PC-9 (cell line): ENCODE measurements at regions not wholly inside any gene's neighbourhood (a gene's known extent, or its start where the extent isn't known, plus 50 kb on each side); places are given as distances from the start of the nearest gene placed in this dataset.

Source experiments
- BruUV-seq: library from RNA; stranded (reverse); fragments of 400-500 nt; replicated peaks from 2 replicates; lab custom pipeline; 2021; lab: Mats Ljungman, UMichigan
- CTCF ChIA-PET: fragments of 300-600 bp; sonication (Branson Sonifier 250); formaldehyde crosslinking; loops from one replicate; lab custom pipeline; 2022; ENCODE audit warnings: antibody characterized with exemption; lab: Charles Lee
- POLR2A ChIA-PET: fragments of 300-600 bp; sonication (Branson Sonifier 250); formaldehyde crosslinking; loops from one replicate; lab custom pipeline; 2022; ENCODE audit warnings: antibody characterized with exemption; ENCODE audit not compliant: unreplicated experiment; lab: Charles Lee
- DNase-seq, 2 experiments: peaks; one replicate each; pipeline versions ENCODE4 v3.0.0 to v3.0.0-alpha.2; 2015 to 2022; ENCODE audit warnings: mixed read lengths in 1 of 2
- H2AFZ ChIP-seq: fragments of 200-600 bp; sonication (generic); 2 replicates; pipeline ENCODE4 v1.8.1; 2017; ENCODE audit warnings: antibody characterized with exemption
- H3F3A ChIP-seq: fragments of 200-600 bp; sonication (generic); 2 replicates; pipeline ENCODE4 v1.8.1; 2017; ENCODE audit warnings: antibody characterized with exemption, mild to moderate bottlenecking, low read depth; ENCODE audit not compliant: insufficient read depth
- H3K27ac ChIP-seq: fragments of 200-600 bp; sonication (generic); 2 replicates; pipeline ENCODE4 v1.6.1; 2016; ENCODE audit warnings: mixed run types
- H3K27me3 ChIP-seq: fragments of 200-600 bp; sonication (generic); 2 replicates; pipeline ENCODE4 v1.6.1; 2016; ENCODE audit warnings: low read depth, mixed run types; ENCODE audit not compliant: insufficient read depth
- H3K36me3 ChIP-seq: fragments of 200-600 bp; sonication (generic); 2 replicates; pipeline ENCODE4 v1.6.1; 2016; ENCODE audit warnings: low read depth, mixed run types
- H3K4me1 ChIP-seq: fragments of 200-600 bp; sonication (generic); replicated peaks from 2 replicates; pipeline ENCODE4 v1.6.1; 2016; ENCODE audit warnings: mixed run types; ENCODE audit not compliant: insufficient read depth
- H3K4me2 ChIP-seq: fragments of 200-600 bp; sonication (generic); 2 replicates; pipeline ENCODE4 v1.6.1; 2017; ENCODE audit warnings: mixed run types
- H3K4me3 ChIP-seq: fragments of 200-600 bp; sonication (generic); 2 replicates; pipeline ENCODE4 v1.6.1; 2016; ENCODE audit warnings: mixed run types
- H3K79me2 ChIP-seq: fragments of 200-600 bp; sonication (generic); 2 replicates; pipeline ENCODE4 v1.6.1; 2017; ENCODE audit warnings: low read depth, mixed run types
- H3K9me2 ChIP-seq: fragments of 200-600 bp; sonication (generic); 2 replicates; pipeline ENCODE4 v1.8.1; 2017; ENCODE audit warnings: mild to moderate bottlenecking; ENCODE audit not compliant: insufficient read depth
- H3K9me3 ChIP-seq: fragments of 200-600 bp; sonication (generic); 2 replicates; pipeline ENCODE4 v1.8.1; 2016; ENCODE audit warnings: low read depth; ENCODE audit not compliant: insufficient read depth
- H4K20me1 ChIP-seq: fragments of 200-600 bp; sonication (generic); 2 replicates; pipeline ENCODE4 v1.8.1; 2017; ENCODE audit not compliant: insufficient read depth
- EZH2 ChIP-seq: fragments of 200-600 bp; sonication (generic); IDR thresholded peaks from 2 replicates; pipeline ENCODE4 v1.8.0; 2017; ENCODE audit warnings: antibody characterized with exemption, low read depth
- intact Hi-C: fragments of 100-400 bp; cut with micrococcal nuclease; formaldehyde crosslinking; loops from one replicate; pipeline ENCODE4 v1.10.0; 2022; ENCODE audit not compliant: unreplicated experiment
- TF ChIP-seq, protein P1 (sequence below): fragments of 200-600 bp; sonication (generic); conservative IDR thresholded peaks from 2 replicates; pipeline ENCODE4 v1.6.1; 2017; ENCODE audit warnings: mixed run types, antibody characterized with exemption, mild to moderate bottlenecking, moderate library complexity

DNA sequence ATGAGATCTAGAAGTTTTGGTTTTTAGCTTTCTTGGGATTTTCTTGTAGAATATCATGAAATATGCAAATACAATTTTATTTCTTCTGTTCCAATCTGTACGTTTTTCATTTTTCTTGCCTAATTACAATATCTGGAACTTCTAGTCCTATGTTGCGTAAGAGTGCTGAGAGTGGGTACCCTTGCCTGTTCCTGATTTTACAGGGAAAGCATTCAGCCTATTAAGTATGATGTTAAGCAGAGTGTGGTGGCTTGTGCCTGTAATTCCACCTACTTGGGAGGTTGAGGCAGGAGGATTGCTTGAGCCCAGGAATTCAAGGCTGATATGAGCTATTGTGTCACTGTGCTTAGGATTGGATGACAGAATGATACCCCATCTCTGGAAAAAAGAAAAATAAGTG lies 210.2 kb upstream of the ITGA1 start:
- Histone ChIP-seq H3K27me3 (no peaks in the 10 kb centered on the region), H3K9me2 (peaks cover 5% of the 10 kb centered on the region; the same call in 1 of the 2 replicates), H2AFZ (no peak overlapping the region), H3K4me2 (no peak overlapping the region), H3K4me1 (no peaks in the 10 kb centered on the region), H4K20me1 (no peaks in the 10 kb centered on the region), H3K4me3 (no peak overlapping the region), H3K9me3 (no peaks in the 10 kb centered on the region), H3K27ac (no peak overlapping the region), H3K36me3 (no peaks in the 10 kb centered on the region), H3K79me2 (no peaks in the 10 kb centered on the region), H3F3A (no peaks in the 10 kb centered on the region)
- ChIA-PET CTCF (no interaction called here), POLR2A (no interaction called here)
- TF ChIP-seq EZH2, result no peak
- TF ChIP-seq, protein P1, sequence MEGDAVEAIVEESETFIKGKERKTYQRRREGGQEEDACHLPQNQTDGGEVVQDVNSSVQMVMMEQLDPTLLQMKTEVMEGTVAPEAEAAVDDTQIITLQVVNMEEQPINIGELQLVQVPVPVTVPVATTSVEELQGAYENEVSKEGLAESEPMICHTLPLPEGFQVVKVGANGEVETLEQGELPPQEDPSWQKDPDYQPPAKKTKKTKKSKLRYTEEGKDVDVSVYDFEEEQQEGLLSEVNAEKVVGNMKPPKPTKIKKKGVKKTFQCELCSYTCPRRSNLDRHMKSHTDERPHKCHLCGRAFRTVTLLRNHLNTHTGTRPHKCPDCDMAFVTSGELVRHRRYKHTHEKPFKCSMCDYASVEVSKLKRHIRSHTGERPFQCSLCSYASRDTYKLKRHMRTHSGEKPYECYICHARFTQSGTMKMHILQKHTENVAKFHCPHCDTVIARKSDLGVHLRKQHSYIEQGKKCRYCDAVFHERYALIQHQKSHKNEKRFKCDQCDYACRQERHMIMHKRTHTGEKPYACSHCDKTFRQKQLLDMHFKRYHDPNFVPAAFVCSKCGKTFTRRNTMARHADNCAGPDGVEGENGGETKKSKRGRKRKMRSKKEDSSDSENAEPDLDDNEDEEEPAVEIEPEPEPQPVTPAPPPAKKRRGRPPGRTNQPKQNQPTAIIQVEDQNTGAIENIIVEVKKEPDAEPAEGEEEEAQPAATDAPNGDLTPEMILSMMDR, result no peak
- no peak for DNase-seq
- BruUV-seq, result no TSS peak
- intact Hi-C loops, result no loop called here

- peak in 1 of 2 experiments; percentile 64 for DNase-seq
- no TSS peak for BruUV-seq
- ChIA-PET CTCF (no interaction called here), POLR2A (no interaction called here)
- Histone ChIP-seq H3K9me2 (peaks cover 7% of the 10 kb centered on the region; the same call in 1 of the 2 replicates), H3K36me3 (no peaks in the 10 kb centered on the region), H3K4me2 (no peak overlapping the region), H4K20me1 (no peaks in the 10 kb centered on the region), H3F3A (no peaks in the 10 kb centered on the region), H3K9me3 (no peaks in the 10 kb centered on the region), H3K27me3 (no peaks in the 10 kb centered on the region), H3K27ac (no peak overlapping the region), H3K4me1 (no peaks in the 10 kb centered on the region), H3K4me3 (no peak overlapping the region), H2AFZ (no peak overlapping the region), H3K79me2 (no peaks in the 10 kb centered on the region)
- intact Hi-C loops, result no loop called here
- no peak for TF ChIP-seq EZH2
- TF ChIP-seq, protein P1, result no peak
Observed at GRCh38 chr5:52579391-52579790, 208.3 kb upstream of the ITGA1 start.

DNA sequence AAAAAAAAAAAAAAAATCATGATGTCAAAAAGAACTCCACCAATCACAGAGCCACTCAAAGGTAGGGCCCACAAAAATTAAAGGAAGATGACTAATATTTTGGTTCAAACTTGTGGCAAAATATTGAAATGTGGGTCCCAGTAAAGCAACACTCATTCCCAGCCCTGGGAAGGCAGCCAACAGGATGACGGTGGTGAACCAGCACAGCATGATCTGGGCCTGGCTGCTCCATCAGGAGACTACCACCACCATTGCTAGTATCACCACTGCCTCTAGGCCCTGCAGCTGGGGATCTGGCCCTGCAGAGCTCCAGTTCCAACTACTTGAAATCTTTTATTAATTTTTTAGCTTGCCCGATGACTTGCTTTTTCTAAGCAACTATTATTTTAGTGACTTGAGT lies 206.8 kb upstream of the ITGA1 start:
- Histone ChIP-seq H3K4me2 (no peak overlapping the region), H3K9me3 (no peaks in the 10 kb centered on the region), H3K4me1 (no peaks in the 10 kb centered on the region), H3K4me3 (no peak overlapping the region), H4K20me1 (no peaks in the 10 kb centered on the region), H3K27me3 (no peaks in the 10 kb centered on the region), H3K36me3 (no peaks in the 10 kb centered on the region), H2AFZ (no peak overlapping the region), H3F3A (no peaks in the 10 kb centered on the region), H3K79me2 (no peaks in the 10 kb centered on the region), H3K9me2 (peaks cover 7% of the 10 kb centered on the region; the same call in 1 of the 2 replicates), H3K27ac (no peak overlapping the region)
- no TSS peak for BruUV-seq
- TF ChIP-seq, protein P1, result no peak
- TF ChIP-seq EZH2, result no peak
- intact Hi-C loops, result no loop called here
- ChIA-PET POLR2A (no interaction called here), CTCF (no interaction called here)
- DNase-seq, result no peak
